Endothelial cell of umbilical vein (primary cell): ENCODE measurements at regions not wholly inside any gene's neighbourhood (a gene's known extent, or its start where the extent isn't known, plus 50 kb on each side); places are given as distances from the start of the nearest gene placed in this dataset.
"Not testable (repeated sequence)": the region's sequence is repeated elsewhere in the genome, so short reads cannot be mapped to it uniquely, and the experiment has no call there.

Experiments used
- FOS ChIP-seq: IDR thresholded peaks from 2 replicates; pipeline ENCODE4 v1.6.1; 2011; ENCODE audit warnings: mild to moderate bottlenecking, low read length, moderate library complexity, borderline replicate concordance; ENCODE audit not compliant: insufficient read depth
- GATA2 ChIP-seq: IDR thresholded peaks from 2 replicates; pipeline ENCODE4 v1.7.0; 2011; ENCODE audit warnings: low read depth, mild to moderate bottlenecking, moderate library complexity, mixed read lengths, low read length; ENCODE audit not compliant: insufficient read length, insufficient read depth
- POLR2A ChIP-seq: IDR thresholded peaks from 2 replicates; pipeline ENCODE4 v1.6.1; 2012; ENCODE audit warnings: low read depth, mild to moderate bottlenecking, control low read depth, low read length
- TF ChIP-seq, protein P1 (sequence below), 2 donors: IDR thresholded peaks; 1 replicate in 1 of 2; 2 replicates in 1 of 2; pipeline ENCODE4 v1.5.1; 2011; ENCODE audit warnings: low read length in 2 of 2, mild to moderate bottlenecking in 2 of 2, moderate library complexity in 2 of 2, control low read depth in 1 of 2, inconsistent platforms in 1 of 2, low read depth in 1 of 2; ENCODE audit not compliant: insufficient read depth in 1 of 2; ENCODE audit errors: extremely low read depth in 1 of 2

DNA sequence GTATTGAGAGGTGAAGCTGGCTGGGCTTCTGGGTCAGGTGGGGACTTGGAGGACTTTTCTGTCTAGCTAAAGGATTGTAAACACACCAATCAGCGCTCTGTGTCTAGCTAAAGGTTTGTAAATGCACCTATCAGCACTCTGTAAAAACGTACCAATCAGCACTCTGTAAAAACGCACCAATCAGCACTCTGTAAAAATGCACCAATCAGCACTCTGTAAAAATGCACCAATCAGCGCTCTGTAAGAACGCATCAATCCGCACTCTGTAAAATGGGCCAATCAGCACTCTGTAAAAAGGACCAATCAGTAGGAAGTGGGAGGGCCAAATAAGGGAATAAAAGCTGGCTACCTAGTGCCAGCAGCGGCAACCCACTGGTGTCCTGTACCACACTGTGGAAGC is 56.1 kb upstream of the ALG10 start:
- TF ChIP-seq, protein P1, sequence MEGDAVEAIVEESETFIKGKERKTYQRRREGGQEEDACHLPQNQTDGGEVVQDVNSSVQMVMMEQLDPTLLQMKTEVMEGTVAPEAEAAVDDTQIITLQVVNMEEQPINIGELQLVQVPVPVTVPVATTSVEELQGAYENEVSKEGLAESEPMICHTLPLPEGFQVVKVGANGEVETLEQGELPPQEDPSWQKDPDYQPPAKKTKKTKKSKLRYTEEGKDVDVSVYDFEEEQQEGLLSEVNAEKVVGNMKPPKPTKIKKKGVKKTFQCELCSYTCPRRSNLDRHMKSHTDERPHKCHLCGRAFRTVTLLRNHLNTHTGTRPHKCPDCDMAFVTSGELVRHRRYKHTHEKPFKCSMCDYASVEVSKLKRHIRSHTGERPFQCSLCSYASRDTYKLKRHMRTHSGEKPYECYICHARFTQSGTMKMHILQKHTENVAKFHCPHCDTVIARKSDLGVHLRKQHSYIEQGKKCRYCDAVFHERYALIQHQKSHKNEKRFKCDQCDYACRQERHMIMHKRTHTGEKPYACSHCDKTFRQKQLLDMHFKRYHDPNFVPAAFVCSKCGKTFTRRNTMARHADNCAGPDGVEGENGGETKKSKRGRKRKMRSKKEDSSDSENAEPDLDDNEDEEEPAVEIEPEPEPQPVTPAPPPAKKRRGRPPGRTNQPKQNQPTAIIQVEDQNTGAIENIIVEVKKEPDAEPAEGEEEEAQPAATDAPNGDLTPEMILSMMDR (IDR thresholded peaks at IDR 0.05; ENCODE audit: extremely low read depth in 1 of 2, insufficient read depth in 1 of 2, low read depth in 1 of 2, low read length in 2 of 2): not testable (repeated sequence)
- TF ChIP-seq POLR2A, GATA2, FOS: not testable (repeated sequence)
